HG03354 (cell line): ENCODE measurements at regions not wholly inside any gene's neighbourhood (a gene's known extent, or its start where the extent isn't known, plus 50 kb on each side); places are given as distances from the start of the nearest gene placed in this dataset.
A peak's percentile ranks its signal among the peaks of the same experiment; 100 is the strongest.

Experiments used
- ATAC-seq: cut with Tn5 transposase; IDR thresholded peaks from one replicate; pipeline ENCODE4 v1.9.1; 2021; ENCODE audit warnings: mild to moderate bottlenecking; ENCODE audit not compliant: unreplicated experiment, poor library complexity, severe bottlenecking

DNA sequence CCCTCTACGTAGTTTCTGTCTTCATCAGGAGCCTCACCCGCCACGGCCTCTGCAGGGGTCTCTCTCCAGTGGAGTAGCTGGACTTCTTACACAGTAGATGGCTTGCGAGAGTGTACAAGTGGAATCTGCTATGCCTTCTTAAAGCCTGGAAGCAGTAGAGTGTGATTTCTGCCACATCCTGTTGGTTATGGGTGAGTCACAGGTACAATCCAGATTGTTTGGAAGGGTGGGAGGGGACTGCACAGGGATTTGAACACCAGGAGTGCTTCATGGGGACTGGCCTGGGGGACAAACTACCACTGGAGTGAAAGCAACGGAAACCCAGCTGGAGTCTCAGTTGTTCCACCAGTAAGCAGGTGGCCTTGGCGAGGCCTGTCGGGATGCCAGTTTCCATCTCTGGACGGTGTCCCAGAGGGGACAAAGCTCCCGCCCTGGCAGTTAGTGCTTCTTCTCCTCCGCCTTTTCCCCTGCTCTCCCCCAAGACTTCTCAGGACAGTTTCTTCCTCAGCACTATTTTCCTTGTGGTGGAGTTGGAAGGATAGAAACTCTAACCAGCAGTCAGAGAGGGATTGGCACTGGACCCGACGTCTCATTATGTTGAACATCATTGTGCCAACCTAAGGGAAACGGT is 85.0 kb upstream of the RCN1 start:
- ATAC-seq: no peak

GRCh38 chr11:32003335-32003734 is 87.5 kb upstream of the RCN1 start:
- no peak for ATAC-seq

- no peak for ATAC-seq
These were observed 88.6 kb upstream of the RCN1 start for GRCh38 chr11:32002311-32002710.

- no peak for ATAC-seq
These were observed 92.9 kb upstream of the RCN1 start for GRCh38 chr11:31997955-31998354.

DNA sequence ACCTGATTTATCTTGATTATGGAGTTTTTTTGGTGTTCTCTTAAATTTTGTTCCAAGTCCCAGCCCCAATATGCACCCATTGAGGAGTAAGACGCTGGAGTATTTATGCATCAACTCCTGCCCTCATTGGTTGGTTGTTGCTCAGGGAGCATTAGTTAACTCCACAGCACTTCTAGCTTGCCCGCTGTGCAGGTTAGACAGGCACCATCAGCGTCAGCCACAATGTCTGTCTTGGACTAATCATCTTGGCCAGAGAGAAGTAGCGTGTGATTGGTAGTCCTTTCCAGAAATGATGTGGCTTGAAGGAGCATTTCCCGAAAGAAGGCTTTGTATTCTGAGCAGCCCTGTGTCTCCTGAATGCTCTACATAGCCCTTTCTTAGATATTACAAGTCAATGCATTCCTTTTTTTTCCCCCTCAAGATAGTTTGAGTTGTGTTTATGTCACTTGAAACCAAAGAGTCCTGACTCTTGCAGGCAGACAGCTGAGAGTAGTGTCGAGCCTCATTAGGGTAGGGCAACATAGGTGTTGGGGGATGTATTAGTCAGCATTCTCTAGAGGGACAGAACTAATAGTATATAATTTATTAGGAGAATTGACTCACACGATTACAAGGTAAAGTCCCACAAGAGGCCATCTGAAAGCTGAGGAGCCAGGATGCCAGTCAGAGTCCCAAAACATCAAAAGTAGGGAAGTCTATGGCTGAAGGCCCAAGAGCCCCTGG is 94.6 kb upstream of the RCN1 start:
- peak; percentile 18 for ATAC-seq

- ATAC-seq: peak; percentile 89
These were observed 95.3 kb upstream of the RCN1 start for GRCh38 chr11:31995525-31996094.

- no peak for ATAC-seq
These were observed 95.8 kb upstream of the RCN1 start for GRCh38 chr11:31995032-31995431.

DNA sequence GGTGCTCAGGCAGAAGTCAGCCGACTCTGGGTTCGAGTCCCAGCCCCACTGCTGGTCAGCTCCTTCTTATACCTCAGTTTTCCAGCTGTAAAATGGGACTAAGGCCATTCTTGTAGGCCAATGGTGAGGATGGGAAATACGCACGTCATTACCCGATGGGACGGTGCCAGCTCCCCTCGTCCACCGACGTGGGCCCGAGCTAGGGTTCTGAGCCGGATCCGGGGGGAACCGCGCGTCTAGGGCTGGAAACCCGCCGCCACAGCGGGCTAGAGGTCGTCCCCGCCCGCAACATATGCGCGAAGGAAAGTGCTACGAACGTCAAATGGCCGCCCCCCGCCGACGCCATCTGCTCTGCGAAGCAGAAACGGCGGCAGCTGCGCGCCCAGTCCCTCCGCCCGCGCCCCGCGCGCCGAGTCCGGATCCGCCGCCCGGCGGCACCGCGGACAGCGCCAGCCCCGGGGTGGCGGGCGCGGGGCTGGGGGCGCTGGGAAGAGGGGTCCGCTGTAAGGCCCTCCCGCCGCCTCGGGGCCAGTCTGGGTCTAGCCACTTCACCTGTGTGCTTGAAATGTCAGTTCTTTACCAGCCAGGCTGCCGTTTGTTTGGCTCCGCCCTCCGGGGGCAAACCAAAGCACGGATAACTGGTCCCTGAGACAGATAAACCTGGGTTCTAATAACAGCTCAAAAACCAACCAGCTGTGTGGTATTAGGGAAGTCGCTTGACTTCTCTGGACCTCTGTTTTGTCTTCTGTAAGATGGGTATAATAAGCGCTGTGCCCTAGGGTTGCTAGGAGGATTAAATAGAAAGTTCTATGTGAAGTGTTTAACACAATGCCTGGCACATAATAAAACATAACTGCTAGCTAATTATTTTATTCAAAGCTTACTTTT is 103.5 kb upstream of the RCN1 start:
- no peak for ATAC-seq

- ATAC-seq: no peak
These were observed 104.5 kb upstream of the RCN1 start for GRCh38 chr11:31986201-31986889.

- no peak for ATAC-seq
These were observed 109.4 kb upstream of the RCN1 start for GRCh38 chr11:31981457-31981856.

DNA sequence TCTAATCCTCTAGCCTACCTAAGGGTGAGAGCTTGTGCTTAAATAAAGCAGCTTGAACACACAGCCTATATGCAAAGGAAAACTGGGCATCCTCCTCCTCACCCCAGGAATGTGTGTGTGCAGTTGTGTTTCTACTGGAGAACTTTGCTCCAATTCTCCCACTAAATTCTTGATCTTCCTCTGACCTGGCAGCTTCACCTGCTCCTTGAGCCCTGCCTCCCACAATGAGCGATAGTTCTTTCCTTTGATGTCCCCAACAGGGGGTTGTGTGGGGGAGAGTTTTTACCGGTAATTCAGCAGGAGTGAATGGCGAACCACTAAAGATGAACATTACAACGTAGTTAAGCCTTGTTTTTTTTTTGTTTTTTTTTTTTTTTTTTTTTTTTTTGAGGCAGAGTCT is 113.5 kb upstream of the RCN1 start:
- ATAC-seq: no peak

GRCh38 chr11:31974366-31975136 is 116.3 kb upstream of the RCN1 start:
- no peak for ATAC-seq

DNA sequence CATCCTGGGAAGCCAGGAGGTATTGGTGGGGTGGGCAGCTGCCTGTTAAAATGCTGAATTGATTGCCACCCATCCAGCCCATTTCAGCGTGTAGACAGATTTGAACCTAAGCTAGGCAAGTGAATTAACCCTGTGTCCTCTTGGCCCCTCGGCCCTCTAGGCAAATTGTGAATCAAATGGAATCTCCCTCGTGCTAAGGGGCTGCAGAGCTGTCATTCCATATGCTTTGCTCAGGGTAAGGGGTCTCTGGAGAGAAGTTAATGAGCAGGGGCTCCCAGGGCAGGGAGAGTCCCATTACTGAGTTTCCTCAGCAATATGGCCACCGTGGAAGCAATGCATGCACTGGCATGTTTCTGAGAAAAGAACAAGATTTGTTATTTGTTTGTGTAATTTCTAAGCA is 117.7 kb upstream of the RCN1 start:
- ATAC-seq: no peak

- no peak for ATAC-seq
These were observed 118.3 kb upstream of the RCN1 start for GRCh38 chr11:31972623-31973022.

GRCh38 chr11:31969359-31969702 is 121.5 kb upstream of the RCN1 start:
- ATAC-seq: no peak

DNA sequence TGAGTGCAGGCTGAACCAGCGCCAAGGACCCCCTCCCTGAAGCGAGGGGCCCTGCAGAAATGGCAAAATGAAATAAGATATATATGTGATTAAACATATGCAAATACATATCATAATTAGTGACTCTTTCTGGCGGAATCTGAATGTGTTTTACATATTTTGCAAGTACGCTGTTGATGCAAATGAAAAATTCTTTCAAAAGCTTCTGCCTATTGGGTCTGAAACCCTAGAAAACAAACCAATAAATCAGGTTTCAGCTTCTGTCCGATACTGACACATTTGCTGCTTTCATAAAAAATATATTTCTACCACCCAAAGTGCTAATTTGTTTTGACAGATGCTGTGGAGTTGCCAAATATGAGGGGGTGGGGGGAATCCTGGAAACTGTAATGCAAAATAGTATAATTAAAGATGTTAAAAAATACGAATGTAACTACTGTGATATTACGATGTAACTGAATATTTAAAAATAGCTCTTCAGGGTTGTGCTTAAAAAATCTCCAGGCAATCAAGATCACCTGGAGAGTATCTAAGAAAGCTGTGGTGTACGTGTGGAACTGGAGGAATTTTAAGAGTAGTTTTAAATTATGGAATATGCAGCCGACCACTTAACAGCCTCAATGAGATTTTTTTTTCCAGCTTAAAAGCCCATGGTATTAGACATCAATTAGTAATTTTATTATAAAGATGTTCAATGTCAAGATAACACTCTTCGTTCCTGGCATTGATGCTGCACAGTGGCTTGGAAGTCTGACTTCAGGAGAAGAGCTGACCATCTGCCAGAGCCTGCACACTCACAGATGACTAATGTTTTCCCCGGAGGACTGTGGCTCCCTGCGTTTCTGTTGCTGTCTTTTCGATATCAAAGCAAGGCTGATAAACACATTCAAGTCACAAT is 122.2 kb upstream of the RCN1 start:
- no peak for ATAC-seq

DNA sequence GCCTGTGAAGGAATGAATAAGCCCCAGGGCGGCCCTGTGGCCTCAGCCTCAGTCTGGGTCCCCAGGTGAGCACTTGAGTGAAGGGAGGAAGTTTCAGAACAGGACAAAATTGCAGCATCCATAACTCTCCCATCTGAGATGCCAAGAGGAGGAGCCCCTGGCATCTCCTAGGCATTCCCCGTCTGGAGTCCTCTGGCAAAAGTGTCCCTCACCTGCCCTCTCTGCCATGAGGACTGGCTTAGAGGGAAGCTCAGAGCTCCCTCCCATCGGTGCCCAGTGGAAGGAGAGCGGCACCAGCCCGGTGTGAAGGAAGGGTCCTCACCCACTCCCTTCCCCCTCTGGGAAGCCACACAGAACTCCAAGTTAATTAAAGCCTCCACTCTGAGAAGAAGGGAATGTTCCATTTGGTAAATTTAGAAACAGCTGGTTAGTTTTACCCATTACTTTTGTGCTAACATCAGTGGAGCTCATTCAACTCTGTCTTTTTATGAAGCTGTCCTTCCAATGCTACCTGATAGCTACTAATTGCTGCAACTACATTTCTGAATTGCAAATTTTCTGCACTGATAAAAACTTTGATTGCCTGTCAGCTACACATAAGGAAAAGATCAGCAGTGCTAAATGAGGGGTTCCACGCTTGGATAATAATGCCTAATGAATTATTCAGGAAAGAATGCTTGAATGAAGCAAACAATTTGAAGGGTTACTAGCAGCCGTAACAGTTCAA is 123.3 kb upstream of the RCN1 start:
- ATAC-seq: no peak

DNA sequence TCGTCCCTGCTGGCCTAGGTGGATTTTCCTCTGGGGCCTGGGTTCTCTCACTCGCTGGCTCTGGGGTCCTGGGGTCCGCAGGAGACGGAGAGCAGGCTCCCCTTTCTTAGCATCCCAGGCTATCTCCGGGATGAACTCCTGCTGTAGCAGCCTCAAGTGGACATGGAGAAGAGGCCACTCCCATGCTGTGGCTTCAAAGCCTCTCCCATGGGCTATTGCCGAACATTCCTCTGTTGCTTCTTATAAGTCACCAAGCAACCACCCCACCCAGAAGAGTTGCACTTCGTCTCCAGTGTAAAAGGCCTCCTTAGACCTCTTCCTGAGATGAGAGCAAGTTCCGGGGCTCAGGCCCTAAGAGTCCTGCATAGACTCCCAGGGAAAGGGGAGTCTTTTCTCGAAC is 124.0 kb upstream of the RCN1 start:
- no peak for ATAC-seq
